GM10847 (cell line): ENCODE measurements at regions not wholly inside any gene's neighbourhood (a gene's known extent, or its start where the extent isn't known, plus 50 kb on each side); places are given as distances from the start of the nearest gene placed in this dataset.

Experiments
- POLR2A ChIP-seq: IDR thresholded peaks from 2 replicates; pipeline ENCODE4 v1.6.1; 2011; ENCODE audit not compliant: insufficient read length; ENCODE audit errors: extremely low read depth

DNA sequence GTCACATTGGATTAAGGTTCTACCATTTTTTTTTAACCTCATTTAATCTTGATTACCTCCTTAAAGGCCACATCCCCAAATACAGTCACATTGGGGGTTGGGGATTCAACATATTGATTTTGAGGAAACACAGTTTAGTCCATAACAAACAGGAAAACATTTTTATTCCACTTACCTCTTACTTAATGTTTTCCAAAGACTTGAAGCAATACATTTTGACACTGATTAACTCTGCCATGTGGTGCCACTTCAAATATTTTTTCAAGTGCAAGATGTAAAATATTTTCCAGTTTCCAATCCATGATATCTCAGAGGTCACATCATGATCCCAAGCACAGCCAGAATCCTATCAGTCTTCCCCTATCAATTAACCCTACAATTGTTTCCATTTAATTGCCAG is 548.0 kb downstream of the CSNK1G3 start:
- TF ChIP-seq POLR2A = no peak

DNA sequence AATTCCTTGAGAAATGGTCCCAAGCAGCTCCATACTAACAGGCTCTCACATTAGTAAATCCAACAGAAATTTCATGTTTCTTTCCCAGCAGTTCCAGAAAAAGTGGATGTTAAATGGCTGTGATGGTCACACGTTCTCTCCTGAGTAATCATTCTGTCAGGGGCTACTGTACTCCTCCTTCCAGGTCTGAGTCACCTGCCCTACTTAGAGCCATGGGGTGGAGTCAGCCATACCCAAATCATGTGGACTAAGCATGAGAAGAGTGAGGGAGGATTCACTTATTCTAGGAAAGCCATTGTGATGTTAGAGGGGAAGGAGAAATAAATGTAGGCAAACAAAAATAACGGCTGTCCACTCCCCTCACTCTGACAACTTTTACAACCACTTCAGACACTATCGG is 547.2 kb downstream of the CSNK1G3 start:
- TF ChIP-seq POLR2A = no peak

DNA sequence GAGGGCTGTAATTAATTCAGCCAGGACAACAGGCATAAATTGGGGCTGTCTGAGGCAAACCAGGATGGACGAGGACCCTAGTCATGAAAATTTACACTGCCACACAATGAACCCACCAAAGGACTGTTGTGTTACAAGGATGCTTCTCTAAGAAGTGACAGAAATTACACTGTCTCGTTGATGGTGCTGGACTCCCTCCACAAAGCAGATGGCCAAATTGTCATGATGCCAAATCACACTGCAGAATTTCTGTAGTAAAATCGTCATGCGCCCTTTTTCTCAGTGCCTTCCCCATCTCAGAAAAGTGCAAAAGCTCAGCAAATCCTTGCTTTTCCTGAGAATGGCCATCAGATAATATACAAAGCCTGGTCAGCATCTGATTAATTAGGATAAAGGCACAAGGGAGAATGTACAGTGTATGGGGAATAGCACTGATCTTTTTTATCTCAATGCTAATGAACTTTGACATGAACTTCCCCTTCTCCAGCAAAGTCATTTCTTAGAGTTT is 545.8 kb downstream of the CSNK1G3 start:
- no peak for TF ChIP-seq POLR2A

DNA sequence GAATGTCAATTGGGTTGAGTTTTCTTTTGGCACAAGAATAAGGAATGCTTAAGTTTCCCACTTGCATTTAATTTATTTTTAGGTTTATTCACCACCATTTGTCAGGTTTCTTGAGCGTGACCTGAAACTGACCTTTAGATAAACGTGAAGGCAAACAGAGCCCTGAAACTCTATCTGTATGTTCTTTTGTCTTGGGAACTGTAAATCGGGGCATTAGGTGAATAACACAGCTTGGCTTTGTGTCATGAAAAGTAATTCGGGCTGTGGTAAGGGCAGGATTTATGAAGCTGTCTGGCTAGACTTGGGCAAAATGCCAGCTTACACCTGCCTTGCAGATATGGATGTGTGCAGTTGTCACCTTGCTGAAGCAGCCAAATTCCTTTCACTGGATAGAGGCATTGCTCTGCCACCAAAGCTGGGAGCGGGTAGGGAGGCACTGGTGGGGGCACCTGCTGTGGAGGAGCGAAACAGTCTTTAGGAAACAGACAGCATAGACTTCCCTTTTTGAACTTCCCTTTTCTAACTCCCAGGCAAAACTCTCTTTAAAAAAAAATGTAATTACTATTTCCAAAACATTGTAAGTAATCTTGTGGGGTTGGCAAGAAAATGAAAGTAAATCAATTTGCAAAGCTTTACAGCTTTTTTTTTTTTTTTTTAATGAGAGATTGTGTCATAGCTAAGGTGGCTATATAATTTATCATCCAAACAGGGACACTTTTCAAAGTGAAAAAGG is 545.2 kb downstream of the CSNK1G3 start:
- TF ChIP-seq POLR2A = no peak

DNA sequence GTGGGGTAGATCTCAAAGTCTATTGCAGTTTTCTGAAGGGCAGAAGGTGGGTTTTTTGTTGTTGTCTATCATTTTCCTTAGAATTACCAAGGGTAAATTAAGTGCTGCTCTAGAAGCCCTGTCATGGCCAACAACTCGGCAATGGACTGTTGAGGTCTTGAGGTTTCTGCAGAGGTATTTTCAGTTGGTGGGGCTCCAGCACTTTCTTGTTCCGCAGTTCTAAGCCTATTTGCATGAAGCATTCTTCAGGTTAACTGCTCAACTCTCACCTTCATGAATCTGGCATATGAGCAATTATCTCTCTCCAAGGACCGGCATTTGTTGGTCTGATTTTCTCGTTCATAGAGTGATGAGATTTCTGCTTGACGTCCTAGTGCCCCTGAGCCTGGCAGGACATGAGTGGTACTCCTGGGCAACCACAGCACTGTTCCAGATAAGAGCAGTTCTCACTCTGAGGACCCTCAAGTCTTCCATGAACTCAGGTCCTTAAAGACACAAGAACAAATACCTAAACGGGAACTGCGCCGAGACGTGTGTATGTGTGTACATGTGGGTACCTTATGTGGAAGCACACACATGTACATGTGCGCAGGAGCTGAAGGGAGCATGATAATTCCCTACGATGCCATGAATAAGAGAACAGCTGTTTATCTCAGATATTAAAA is 544.5 kb downstream of the CSNK1G3 start:
- TF ChIP-seq POLR2A = no peak

DNA sequence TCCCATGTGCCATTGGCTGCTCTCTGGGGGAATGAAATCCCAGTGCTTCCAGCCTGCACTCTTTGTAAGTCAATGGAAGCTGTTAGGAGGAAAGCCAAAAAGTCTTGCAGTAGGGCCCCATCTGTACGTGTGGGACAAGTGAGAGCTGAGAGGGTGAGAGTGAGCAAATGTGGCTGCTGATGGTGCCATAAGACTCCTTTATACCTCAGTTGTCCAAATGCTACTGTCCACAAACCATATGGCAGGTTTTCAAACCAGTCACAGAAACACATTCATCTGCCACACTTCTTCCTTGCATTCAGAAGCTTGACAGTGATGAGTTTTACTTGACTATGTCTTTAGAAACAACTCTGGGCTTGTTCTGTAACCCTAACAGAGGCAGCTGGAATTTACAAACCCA is 543.8 kb downstream of the CSNK1G3 start:
- no peak for TF ChIP-seq POLR2A

DNA sequence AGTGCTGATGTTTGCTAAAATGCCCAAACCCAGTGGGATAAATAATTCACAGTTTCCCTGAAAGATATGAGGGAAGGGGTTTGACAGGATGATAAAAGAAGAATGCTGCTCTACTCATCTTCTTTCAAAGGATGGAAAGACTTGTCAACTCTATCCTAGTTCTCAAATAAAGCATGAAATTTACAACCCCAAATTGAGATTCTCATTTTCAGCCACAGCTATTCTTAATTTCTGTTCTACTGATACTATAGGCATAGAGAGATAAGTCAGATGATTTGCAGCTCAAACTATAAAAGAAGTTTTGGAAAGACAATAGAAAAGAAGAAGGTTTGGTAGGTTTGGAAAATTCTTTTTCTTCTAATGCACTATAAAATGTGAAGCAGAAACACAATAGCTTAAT is 542.6 kb downstream of the CSNK1G3 start:
- no peak for TF ChIP-seq POLR2A

DNA sequence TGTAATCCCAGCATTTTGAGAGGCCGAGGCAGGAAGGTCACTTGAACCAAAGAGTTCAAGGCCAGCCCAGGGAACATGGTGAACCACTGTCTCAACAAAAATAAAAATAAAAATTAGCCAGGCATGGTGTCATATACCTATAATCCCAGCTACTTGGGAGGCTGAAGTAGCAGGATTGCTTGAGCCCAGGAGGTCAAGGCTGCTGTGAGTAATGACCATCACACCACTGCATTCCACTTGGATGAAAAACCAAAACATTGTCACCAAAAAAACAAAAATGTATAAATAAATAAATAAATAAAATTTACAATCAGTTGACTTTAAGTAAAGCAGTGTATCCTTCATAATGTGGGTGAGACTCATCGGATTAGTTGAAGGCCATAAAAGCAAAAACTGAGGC is 541.4 kb downstream of the CSNK1G3 start:
- TF ChIP-seq POLR2A = no peak

DNA sequence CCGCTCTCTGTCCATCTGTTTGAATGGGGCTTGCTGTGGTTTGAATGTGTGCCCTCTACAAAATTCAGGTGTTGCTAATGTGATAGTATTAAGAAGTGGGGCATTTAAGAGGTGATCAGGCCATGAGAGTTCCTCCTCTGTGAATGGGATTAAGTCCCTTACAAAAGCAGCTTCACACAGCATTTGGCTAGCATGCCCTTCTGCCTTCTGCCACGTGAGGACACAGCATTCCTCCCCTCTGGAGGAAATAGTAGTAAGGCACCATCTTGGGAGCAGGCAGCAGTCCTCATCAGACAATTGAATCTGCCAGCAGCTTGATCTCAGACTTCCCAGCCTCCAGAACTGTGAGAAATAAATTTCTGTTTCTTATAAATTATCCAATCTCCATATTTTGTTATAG is 540.2 kb downstream of the CSNK1G3 start:
- no peak for TF ChIP-seq POLR2A

DNA sequence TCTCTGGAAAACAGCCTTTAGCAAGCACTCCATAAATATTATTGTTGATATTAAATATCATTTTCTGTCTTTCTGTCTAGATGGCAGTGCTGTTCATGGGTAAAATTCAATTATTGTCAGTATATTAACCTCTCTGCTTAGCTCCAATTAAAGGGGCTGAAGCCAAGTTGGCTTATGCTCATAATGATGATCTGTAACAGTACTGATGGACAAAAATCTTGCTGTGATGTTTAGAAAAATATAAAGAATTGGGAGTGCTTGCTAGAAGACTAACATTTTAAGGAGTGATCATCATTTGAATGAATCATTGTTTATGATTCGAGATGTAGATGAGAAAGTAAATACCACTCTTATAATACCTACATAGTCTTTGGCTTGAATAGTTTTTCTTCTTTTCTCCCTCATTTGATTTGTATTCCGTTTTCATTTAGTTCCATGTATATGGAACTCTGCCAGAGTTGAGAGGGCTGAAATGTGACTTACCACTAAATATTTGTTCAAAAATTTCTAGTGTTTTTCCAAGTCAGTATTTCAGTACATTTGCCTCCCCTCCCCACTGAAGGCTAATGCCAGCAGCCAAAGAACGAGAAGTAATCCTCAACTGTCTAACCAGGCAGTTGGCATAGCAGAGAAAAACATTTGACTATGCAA is 538.3 kb downstream of the CSNK1G3 start:
- TF ChIP-seq POLR2A = no peak

DNA sequence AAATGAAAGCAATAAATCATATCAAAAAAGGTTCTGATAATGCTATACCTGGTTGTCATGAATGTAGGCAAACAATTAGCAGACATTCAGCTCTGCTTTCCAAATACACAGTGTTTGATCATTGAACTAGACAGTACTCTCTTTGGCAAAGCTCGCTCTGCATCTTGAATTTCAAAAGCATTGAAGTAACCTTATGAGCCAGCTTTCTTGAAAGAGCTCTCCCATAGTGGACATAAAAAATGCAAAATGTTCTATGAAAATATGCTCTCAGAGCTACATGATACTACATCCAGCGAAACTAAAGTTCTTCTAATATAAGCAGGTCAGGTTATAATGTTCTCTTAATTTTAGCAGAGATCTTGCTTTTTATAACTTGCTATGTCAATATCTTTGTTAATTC is 533.4 kb downstream of the CSNK1G3 start:
- TF ChIP-seq POLR2A = no peak

DNA sequence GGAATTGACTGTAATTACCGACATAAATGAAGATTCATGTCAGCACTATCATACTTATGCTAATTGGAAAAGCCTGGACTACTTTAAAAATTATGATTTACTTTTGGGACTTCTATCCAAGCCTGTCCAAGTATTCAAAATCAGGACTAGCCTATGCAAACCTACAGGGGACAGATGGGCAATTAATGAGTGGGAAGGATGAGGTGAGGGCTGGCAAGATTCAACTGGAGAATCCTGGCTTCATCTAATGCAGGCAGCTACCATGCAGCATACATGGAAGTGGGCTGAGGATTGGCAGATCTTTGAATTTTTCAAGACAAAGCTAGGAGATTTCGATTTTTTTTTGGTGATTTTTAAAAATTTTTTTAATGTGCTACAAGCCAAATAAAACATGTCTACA is 532.6 kb downstream of the CSNK1G3 start:
- no peak for TF ChIP-seq POLR2A

DNA sequence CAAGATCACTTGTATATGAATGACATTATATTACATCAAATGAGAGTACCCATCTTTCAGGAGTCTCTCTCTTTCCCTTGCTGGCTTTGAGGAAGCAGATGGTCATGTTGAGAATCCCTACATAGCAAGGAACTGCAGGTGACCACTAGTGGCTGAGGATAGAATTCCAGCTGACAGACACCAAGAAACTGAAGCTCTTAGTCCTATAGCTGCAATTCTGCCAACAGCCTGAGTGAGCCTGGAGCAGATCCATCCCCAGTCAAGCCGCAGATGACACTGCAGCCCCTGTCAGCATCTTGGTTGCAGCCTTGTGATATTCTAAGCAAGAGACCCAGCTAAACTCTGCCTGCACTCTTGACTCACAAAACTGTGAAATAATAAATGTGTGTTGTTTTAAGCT is 531.5 kb downstream of the CSNK1G3 start:
- TF ChIP-seq POLR2A = no peak

DNA sequence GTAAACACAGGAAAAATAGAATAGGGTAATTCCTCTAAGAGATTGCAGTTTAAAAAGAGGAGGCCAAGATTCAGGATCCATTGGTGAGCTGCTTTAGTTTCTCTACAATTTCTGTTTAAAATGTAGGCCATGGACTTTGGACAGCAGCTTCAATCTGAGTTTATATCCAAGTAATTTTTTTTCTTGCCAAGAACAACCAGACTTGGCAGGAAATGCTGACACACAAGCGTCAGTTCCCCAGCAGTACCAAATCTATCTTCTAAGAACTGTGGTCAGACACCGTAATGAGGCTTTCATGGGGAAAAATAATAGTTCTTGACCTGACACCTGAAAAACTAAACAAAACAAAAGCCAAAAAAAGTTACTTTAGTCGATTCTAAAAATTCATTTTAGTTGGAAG is 528.8 kb downstream of the CSNK1G3 start:
- TF ChIP-seq POLR2A = no peak

DNA sequence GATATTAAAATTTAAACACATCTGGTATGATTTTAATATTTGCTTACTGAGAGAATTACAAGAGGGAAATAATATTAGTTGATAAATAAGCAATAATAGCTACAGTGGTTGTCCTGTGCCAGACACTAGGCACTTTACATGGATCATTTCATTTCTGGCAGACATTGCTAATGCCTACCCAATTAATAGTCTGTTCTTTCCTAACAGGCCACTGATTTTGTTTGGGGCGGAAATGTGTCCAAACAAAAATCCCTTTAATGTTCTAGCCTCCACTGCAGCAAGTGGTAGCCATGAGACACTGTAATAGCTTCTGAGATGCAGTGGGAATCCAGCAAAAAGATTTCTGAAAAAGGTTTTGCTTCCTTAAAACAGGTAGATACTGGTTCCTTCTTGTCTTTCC is 527.4 kb downstream of the CSNK1G3 start:
- no peak for TF ChIP-seq POLR2A

DNA sequence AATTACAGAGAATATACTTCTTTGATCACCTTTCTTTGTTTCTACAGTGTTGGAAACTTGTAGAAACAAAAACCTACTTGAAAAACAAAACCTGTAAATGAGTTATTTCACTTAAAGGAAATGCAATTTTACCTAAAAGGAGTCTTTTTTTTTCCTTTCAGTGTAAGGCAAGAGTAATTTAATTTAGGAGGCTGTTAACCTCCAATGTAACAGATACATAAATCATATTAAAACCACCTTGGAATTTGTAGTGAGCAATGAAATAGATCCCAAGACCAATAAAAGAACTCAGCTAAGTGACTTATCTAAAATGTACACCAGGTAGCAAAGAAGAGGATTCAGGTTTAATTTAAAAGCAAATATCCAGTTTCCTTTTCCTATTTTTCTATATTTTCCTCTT is 524.8 kb downstream of the CSNK1G3 start:
- TF ChIP-seq POLR2A = no peak
